GM21526 (cell line): ENCODE measurements at regions not wholly inside any gene's neighbourhood (a gene's known extent, or its start where the extent isn't known, plus 50 kb on each side); places are given as distances from the start of the nearest gene placed in this dataset.
"Not testable (repeated sequence)": the region's sequence is repeated elsewhere in the genome, so short reads cannot be mapped to it uniquely, and the experiment has no call there.

Experiments used
- ATAC-seq: cut with Tn5 transposase; IDR thresholded peaks from one replicate; pipeline ENCODE4 v1.9.1; 2021; ENCODE audit warnings: moderate library complexity; ENCODE audit not compliant: unreplicated experiment, low FRiP score

DNA sequence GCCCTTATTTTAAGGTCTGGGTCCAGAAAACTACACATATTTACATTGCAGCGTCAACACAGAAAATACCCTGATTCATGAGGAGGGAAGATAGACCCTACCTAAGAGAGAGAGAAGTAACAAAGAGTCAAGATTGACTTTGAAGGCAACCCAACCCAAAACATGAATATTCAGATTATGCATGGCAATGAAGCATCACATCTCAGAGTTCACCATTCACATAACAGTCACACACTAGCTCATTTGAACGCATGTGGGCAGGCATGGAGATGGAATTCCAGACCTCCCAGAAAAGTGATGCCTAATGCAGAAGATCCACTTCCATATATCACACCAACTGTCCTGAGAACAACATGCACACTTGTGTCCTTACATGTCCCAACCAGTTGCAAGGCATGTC lies 190.1 kb upstream of the ITGA1 start:
- ATAC-seq = no peak

DNA sequence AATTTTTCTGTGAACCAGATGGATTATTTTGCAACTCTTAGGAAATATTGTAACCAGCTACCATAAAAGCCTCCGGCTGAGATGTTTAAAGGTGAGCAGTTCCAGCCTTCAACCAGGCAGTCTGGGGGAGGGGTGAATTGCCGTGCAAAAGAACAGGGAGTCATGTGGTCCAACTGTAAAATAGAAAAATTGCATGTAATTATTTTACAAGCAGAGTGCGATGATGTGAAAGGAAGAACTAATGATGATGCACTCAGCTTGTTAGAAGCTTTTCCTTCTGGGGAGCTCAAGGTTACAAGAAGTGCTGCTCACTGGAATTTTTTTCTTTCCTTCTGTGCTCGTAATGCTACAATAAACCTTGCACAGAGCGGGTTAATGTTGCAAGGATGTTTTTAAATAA lies 188.7 kb upstream of the ITGA1 start:
- ATAC-seq = no peak

DNA sequence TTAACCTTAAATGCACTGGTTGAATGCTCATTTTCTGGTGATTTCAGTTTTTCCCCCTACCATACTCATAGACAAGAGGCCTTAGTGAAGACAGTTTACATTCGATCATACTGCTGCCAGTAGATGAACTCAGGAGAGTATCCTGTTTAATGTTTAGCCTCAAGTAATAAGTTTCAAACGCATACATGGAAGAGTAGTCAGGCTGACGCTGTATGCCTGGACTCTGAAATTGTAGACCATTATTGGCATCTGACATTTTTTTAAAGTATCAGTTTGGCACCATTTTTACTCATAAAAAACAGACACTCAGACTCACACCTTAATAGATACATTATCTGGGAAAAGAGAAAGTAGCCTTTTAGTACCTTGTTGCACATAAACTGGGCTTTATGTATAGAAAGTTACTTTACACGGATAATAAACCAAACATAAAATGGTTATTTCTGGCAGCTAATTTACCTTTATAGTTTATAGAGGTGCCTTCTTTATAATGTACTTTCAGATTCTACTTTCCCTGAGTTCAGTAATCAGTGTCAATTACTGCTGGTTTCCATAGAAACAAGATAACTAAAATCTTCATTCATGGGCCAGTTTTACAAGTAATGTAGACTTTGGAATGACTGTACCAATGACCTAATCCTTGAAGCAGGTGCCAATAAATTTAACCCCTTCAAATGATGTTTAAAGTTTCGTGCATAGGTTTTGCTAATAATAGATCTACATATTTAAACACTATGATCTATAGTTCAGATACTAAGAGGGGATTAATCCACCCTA lies 183.8 kb upstream of the ITGA1 start:
- no peak for ATAC-seq

DNA sequence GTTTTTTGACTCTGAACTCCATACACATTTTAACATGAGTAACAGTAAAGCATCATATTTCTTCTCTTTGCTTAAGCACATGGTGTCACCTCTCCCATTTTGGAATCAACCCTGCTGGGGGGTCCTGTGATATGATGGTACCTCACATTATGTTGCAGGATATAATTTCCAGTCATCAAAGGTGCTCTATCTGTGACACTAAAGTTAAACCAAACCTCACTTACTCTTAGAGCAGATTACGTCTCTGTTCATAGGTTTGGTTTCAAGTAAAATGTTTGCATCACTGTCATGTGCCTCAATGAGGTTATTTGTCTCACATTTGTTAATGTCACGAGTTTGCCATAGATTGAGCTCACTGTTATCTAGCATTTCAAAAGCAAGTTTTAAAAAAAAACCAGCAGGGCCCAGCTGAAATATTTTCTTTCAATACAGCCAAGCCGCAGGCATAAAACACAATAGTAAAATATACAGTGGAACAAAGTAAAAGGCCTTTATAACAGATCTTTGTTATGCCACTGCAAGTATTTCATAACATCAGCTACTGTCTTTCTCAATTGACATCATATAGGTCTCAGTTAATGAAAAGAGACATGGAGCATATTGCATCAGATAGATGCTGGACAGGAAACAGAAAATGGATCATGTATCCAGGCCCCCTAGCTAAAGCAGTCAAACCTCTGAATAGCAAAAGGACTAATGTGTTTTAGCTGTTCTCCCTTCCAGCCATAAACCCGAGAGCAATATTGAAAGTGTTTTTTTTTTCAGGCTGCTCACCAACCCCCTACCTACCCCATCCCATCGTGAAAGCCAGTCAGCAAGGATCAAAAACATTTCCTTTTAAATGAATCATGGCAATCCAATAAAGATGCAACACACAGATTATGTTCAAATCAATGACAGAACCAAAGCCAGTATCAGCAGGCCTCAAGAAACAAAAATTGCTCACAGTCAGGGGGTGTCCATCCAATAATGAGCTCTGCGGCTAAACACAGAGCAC lies 182.1 kb upstream of the ITGA1 start:
- no peak for ATAC-seq

DNA sequence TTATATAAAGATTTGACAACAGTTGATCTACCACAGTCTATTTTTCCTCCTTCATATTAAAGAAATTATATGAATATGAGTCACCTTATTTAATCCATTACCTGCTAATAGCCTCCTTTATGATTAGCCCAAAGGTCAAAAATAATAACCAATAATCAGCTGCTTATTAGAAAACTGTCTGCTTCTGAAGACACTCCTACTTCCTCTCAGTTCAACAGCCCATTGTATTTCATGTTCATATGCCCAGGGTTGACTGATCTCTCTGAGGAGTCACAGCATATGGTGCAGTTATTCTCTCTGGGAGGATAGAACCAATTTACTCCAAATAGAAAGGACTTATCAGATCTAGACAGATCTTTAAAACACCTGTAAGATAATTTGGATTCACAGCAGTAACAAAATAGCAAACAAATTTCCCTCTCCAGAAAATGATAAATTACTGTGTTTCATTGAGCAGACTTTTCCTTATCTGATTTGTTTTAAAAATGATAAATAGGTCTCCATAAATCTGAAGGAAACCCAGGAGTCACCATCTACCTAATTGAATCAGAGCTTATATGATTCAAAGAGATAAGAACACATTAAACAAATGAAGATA lies 180.4 kb upstream of the ITGA1 start:
- ATAC-seq = no peak

DNA sequence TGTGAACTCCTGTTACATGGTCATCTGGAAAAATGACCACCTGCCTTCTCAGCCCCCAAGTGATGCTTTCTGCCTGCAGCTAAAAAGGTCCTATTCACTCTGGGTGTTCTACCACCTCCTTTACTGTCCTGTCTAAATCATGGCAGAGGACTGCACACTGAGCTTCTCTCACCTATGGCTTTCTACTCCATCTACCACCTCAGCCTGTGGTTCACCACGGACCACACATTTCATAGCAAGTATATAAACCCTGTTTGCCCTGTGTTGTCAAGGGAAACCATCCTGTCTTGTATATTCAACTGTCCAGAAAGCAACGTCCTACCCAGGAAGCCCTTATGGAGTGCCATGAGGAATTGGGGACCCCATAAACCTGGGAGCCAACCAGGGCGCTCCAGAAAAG lies 167.4 kb upstream of the ITGA1 start:
- ATAC-seq = no peak

DNA sequence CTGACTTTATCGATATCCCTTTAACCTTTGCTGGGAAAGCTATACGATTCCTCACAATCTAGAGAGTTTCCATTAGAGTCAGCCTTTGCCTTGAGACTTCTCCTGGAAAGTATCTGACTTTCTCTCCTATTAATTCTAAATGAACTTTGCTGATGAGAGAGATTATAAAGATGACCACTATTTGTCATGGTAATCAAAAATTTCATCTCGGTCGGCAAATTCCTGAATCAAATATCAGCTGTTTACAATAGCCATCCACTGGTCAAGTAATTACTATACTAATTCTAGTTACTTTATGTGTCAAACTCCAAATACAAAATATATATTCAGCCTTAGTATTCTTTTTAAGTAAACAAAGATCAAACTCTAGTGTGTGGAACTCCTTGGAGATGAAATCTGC lies 164.4 kb upstream of the ITGA1 start:
- no peak for ATAC-seq

DNA sequence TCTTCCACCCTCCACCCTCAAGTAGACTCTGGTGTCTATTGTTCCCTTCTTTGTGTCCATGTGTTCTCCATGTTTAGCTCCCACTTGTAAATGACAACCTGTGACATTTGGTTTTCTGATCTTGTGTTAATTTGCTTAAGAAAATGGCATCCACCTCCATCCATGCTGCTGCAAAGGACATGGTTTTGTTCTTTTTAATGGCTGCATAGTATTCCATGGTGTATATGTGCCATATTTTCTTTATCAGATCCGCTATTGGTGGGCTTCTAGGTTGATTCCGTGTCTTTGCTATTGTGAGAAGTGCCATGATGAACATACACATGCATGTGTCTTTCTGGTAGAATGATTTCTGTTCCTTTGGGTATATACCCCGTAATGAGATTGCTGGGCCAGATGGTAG lies 163.4 kb upstream of the ITGA1 start:
- no peak for ATAC-seq

DNA sequence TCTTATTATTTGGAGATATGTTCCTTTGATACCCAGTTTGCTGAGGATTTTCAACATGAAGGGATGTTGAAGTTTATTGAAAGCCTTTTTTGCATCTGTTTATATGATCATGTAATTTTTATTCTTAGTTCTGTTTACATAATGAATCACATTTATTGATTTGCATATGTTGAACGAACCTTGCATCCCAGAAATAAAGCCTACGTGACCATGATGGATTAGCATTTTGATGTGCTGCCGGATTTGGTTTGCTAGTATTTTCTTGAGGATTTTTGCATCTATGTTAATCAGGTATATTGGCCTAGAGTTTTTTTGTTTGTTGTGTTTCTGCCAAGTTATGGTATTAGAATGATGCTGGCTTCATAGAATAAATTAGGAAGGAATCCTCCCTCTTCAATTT lies 161.4 kb upstream of the ITGA1 start:
- ATAC-seq = no peak

DNA sequence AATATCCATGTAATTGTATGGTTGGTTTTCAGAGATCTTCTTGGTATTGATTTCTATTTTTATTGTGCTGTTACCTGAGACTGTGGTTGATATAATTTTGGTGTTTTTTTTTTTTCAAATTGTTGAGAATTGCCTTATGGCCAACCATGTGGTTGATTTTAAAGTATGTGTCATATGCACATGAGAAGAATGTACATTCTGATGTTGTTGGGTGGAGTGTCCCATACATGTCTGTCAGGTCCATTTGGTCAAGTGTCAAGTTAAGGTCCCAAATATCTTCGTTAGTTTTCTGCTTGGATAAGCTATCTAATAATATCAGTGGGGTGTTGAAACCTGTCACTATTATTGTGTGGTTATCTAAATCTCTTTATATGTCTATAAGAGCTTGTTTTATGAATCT lies 160.0 kb upstream of the ITGA1 start:
- no peak for ATAC-seq

DNA sequence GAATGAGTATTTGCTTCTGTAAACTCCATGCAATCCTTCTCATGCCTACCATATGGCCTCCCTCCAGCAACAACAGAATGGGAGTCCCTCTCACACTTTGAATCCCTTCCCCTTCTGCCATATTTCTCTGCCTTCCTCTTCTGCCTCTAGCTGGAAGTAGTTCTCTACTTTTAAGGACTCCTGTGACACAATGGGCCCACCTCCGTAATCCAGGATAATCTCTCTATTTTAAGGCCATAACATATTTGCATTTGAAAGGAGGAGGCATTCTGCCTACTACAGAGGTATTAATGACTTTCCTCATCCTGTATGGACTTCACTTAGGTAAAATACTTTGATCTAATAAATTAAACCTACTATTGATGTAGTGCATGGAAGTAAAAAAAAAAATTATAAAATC lies 155.4 kb upstream of the ITGA1 start:
- no peak for ATAC-seq

DNA sequence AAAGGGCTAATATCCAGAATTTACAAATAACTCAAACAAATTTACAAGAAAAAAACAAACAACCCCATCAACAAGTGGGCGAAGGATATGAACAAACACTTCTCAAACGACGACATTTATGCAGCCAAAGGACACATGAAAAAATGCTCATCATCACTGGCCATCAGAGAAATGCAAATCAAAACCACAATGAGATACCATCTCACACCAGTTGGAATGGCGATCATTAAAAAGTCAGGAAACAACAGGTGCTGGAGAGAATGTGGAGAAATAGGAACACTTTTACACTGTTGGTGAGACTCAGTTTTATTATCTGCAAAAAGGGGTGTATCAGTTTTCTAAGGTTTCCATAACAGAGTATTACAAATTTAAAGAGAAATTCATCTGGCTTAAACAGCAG lies 153.5 kb upstream of the ITGA1 start:
- ATAC-seq = not testable (repeated sequence)

DNA sequence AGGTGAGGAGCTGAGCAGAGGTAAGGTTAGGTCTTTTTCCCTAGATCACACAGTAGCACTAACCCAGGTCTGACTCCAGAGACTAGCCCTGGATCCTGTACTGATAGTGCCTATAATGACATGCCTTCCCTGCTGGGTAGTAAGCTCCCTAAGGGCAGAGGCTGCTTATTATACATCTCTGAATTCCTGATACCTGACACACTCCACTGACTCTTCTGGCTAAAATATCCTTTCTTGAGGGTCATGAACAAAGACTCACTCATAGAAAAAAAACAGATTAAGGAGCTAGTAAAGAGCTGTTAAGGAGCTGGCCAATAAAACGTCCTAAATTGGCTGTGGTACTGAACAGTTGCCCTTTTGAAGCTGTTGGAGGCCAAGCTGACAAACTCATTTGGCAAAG lies 149.0 kb upstream of the ITGA1 start:
- no peak for ATAC-seq

DNA sequence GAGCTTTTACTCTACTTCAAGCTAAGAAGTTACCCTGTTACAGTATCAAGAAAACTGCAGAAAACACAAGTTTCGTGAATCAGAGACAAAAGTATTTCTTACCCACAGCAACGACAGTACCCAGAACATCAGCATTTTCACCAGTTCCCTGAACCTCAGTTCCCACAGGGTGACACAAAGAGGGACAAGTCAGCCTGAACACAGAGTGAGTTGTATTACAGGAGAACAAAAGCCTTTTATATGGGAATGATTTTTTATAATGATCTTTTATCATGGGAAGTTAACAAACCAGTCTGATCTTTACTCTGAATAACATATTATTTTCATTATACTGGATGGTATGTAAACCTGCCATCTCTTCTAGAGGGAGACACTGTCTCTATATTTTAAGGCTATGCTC lies 139.0 kb upstream of the ITGA1 start:
- no peak for ATAC-seq

DNA sequence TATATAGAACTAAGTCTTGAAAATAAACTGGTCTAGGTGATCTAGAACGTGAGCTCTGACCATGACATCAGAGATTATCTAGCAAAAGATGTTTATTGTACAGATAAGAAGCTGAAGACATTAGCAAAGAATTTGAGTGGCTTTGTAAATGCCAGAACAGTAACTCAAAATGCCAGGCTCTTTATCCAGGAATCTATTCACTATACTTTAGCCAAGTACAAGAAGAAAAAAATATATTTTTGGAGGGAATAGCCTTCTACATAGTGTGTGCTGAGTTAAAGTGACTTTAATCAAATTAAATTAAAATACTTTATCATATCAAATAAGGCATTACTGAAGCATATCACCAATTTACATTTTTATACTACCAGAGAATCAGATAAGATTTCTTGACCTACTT lies 132.6 kb upstream of the ITGA1 start:
- ATAC-seq = no peak

DNA sequence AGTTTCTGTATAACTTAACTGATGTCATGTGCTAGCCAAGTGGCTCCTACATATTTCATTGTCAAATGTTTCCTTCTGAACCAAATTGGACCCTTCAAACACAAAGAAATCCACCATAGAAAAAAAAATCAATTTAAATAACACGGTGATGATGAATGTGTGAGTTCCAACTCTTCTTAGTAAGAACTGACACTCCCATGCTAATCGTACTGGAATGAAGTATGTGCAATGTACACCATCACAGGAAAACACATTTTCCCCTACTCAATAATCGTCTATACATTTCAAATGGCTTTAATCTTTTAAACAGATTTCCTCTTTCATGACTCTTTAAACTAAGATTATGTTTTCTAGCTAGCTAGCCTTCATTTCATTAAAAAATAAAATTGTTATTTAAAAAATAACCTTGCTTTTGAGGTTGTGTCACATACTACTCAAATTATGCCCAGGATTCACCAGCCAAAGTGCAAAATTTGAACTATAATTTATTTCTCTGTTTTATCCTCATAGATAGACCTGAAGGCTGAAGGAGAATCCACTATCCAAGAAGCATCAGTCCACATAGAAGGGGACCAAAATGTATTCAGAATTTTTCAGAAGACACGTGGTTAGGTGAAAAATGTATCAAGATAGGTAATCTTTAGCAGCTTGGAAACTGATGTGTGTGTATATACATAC lies 131.0 kb upstream of the ITGA1 start:
- no peak for ATAC-seq

DNA sequence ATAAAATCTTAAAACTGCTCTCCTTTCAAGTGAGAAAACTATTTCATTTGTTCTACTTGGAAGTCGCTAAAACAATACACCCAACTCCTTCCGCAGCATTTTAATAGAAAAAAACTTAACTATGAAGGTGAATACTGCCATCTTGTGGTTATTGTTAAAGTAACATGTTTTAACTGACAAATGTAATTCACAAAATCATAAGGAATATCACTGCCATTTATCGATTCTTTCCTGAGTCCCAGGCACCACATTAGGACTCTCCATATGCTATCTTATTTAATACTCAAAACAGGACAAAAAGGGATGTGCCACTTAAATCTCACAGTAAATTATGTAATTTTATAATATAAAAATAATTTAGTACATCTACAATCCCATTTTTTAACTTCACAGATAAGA lies 130.5 kb upstream of the ITGA1 start:
- peak; percentile 63 for ATAC-seq

DNA sequence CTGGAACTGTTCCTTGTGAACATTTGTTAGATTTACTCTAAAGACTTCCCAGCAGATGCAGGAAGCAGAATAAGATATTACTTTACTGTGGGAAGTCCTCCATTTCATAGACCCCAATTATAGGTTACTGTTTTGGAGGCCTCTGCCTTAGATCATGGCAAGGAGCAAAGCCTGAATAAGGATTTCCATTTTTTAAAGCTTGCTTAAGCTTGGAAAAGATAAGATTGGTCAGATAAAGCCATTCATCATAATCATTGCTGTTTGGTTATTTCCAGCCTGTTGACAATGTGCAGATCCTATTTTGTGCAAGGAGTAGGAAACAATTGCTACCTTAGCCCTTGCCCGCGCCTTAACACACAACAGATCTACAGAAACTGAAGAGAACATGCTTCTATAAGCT lies 129.5 kb upstream of the ITGA1 start:
- no peak for ATAC-seq

DNA sequence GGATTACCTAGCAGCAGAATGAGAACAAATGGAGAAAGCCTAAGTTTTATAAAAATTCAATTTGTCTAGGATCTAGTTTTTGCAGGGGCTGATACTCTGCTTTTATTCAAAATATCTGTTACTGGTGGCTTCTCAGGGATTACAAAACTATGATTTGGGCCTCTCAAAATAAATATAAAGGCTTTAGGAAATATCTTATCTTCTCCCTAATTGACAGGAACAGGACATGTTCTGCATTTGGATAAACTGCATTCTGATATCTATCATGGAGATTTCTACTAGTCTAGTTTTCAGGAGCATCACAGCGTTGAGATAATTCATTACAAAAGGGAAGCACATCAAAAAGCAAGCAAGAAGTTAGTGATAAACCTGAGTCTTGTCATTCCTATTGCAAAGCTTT lies 127.1 kb upstream of the ITGA1 start:
- ATAC-seq = no peak

DNA sequence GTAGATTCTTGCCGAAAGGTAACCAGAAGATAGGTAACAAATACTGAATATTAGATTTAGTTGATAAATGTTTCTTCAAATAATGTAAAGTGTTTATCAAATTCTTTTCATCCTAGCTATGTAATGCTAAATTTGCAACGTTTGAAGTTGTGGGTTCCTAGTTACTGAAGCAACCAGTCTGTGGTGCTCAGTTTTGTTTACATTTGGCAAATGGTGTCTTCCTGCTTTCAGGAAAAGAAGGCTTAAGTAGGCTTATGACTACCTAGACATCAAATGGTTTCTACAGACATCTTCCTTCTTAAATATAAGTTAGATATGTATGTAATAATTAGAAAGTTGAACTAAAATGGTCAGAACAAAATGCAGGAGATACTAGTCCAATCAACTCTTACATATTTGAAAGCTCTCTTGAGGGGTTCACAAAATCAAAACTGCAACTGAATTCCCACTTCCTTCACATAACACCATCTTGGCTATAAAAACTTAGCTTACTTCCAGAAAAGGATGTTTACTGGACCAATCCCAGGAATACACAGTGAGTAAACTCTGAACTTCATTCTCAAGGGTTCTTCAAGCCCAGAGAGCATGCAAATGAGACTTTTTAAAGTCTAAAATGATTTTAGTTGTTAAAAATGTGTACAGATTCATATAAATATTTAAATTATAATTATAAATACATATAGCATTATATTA lies 125.7 kb upstream of the ITGA1 start:
- no peak for ATAC-seq
